Lower leg skin (tissue), 4 donors: ENCODE measurements at regions not wholly inside any gene's neighbourhood (a gene's known extent, or its start where the extent isn't known, plus 50 kb on each side); places are given as distances from the start of the nearest gene placed in this dataset.

Experiments used
- DNase-seq, 2 donors: peaks; one replicate each; pipeline ENCODE4 v3.0.0-alpha.2; 2019; ENCODE audit warnings: low spot score in 2 of 2
- H3K4me3 ChIP-seq: fragments of 200-600 bp; sonication (generic); 2 replicates; pipeline ENCODE4 v1.5.1; 2017; ENCODE audit warnings: mild to moderate bottlenecking, low read depth; ENCODE audit not compliant: poor library complexity, severe bottlenecking
- CTCF ChIP-seq, 3 donors: fragments of 450-650 bp; IDR thresholded peaks; one replicate each; pipeline ENCODE4 v1.5.1; 2016; ENCODE audit warnings: antibody characterized with exemption in 3 of 3, mild to moderate bottlenecking in 3 of 3, moderate library complexity in 2 of 3
- POLR2A ChIP-seq, 2 donors: fragments of 450-650 bp; IDR thresholded peaks; one replicate each; pipeline ENCODE4 v1.6.1; 2016 to 2017; ENCODE audit warnings: antibody characterized with exemption in 2 of 2, mild to moderate bottlenecking in 1 of 2, moderate library complexity in 1 of 2
- WGBS, 2 donors: methylation state at CpG; one replicate each; pipeline ENCODE4 v1.1.5; 2018; 5-methylcytosine and 5-hydroxymethylcytosine counted together
- intact Hi-C: fragments of 100-400 bp; cut with DNase I; formaldehyde crosslinking; loops from one replicate; pipeline ENCODE4 v1.15.0; 2023; ENCODE audit warnings: low total_unique reads

GRCh38 chr10:7077880-7078279 lies 333.0 kb downstream of the SFMBT2 start:
- intact Hi-C loops: no loop called here
- 76 to 81% methylated on average over 5 of the region's 5 CpGs for WGBS, 2 donors
- TF ChIP-seq CTCF (IDR thresholded peaks at IDR 0.05) (no peak), POLR2A (IDR thresholded peaks at IDR 0.05) (no peak)

GRCh38 chr10:7075851-7076250 lies 335.0 kb downstream of the SFMBT2 start:
- no peak for DNase-seq
- no peak overlapping the region for H3K4me3 ChIP-seq
- intact Hi-C loops: no loop called here
- 72 to 74% methylated on average over 7 of the region's 7 CpGs for WGBS, 2 donors
- TF ChIP-seq POLR2A (IDR thresholded peaks at IDR 0.05) (no peak), CTCF (IDR thresholded peaks at IDR 0.05) (no peak)

More at GRCh38 chr10:7077880-7078279, 333.0 kb downstream of the SFMBT2 start:
- no peak overlapping the region for H3K4me3 ChIP-seq
- no peak for DNase-seq

GRCh38 chr10:7075110-7075509 lies 335.7 kb downstream of the SFMBT2 start:
- TF ChIP-seq POLR2A (IDR thresholded peaks at IDR 0.05): no peak
- DNase-seq: no peak
- no peak overlapping the region for H3K4me3 ChIP-seq
- intact Hi-C loops: no loop called here
- WGBS, 2 donors: 23 to 30% methylated on average over 5 of the region's 5 CpGs

- intact Hi-C loops: no loop called here
- no peak for DNase-seq
- 70 to 77% methylated on average over 2 of the region's 2 CpGs for WGBS, 2 donors
- H3K4me3 ChIP-seq: no peak overlapping the region
- TF ChIP-seq CTCF (IDR thresholded peaks at IDR 0.05) (no peak), POLR2A (IDR thresholded peaks at IDR 0.05) (no peak)
Observed at GRCh38 chr10:7071421-7071820, 339.4 kb downstream of the SFMBT2 start.

GRCh38 chr10:7070950-7071349 lies 339.9 kb downstream of the SFMBT2 start:
- H3K4me3 ChIP-seq: no peak overlapping the region
- intact Hi-C loops: no loop called here
- DNase-seq: no peak
- TF ChIP-seq CTCF (IDR thresholded peaks at IDR 0.05) (no peak), POLR2A (IDR thresholded peaks at IDR 0.05) (no peak)
- WGBS, 2 donors: 80 to 83% methylated on average over 2 of the region's 2 CpGs

- intact Hi-C loops: no loop called here
- 84 to 86% methylated on average over 6 of the region's 6 CpGs for WGBS, 2 donors
- TF ChIP-seq CTCF (IDR thresholded peaks at IDR 0.05): no peak
- no peak for TF ChIP-seq POLR2A (IDR thresholded peaks at IDR 0.05)
Observed at GRCh38 chr10:7069706-7070105, 341.1 kb downstream of the SFMBT2 start.

More at GRCh38 chr10:7069706-7070105, 341.1 kb downstream of the SFMBT2 start:
- no peak overlapping the region for H3K4me3 ChIP-seq
- no peak for DNase-seq
